Osteoblast (primary cell): ENCODE measurements at regions not wholly inside any gene's neighbourhood (a gene's known extent, or its start where the extent isn't known, plus 50 kb on each side); places are given as distances from the start of the nearest gene placed in this dataset.

Experiments
- DNase-seq: peaks from one replicate; pipeline ENCODE4 v3.0.0; 2011; ENCODE audit warnings: low spot score, mixed read lengths; ENCODE audit not compliant: insufficient read length; ENCODE audit errors: missing footprints
- H2AFZ ChIP-seq: 2 replicates; pipeline ENCODE4 v1.6.0; 2011; ENCODE audit warnings: mild to moderate bottlenecking, low read length
- H3K27ac ChIP-seq: 2 replicates; pipeline ENCODE4 v1.5.1; 2011; ENCODE audit warnings: mild to moderate bottlenecking, low read depth, low read length, moderate library complexity
- H3K27me3 ChIP-seq: 2 replicates; pipeline ENCODE4 v1.6.0; 2012; ENCODE audit warnings: mild to moderate bottlenecking, control low read depth, inconsistent platforms, low read length, moderate library complexity; ENCODE audit not compliant: insufficient read depth
- H3K36me3 ChIP-seq: 2 replicates; pipeline ENCODE4 v1.5.1; 2011; ENCODE audit warnings: mild to moderate bottlenecking, low read length, control low read depth, moderate library complexity; ENCODE audit not compliant: insufficient read depth
- H3K4me1 ChIP-seq: 2 replicates; pipeline ENCODE4 v1.5.1; 2011; ENCODE audit warnings: mild to moderate bottlenecking, low read length, control low read depth, moderate library complexity; ENCODE audit not compliant: insufficient read depth
- H3K4me2 ChIP-seq: 2 replicates; pipeline ENCODE4 v1.6.0; 2011; ENCODE audit warnings: mild to moderate bottlenecking, low read length; ENCODE audit not compliant: insufficient read depth
- H3K4me3 ChIP-seq: fragments of 200-600 bp; sonication (generic); 3 replicates; pipeline ENCODE4 v1.5.1; 2012; ENCODE audit warnings: mild to moderate bottlenecking, low read length, inconsistent platforms; ENCODE audit not compliant: insufficient read depth
- H3K79me2 ChIP-seq: 2 replicates; pipeline ENCODE4 v1.6.0; 2012; ENCODE audit warnings: mild to moderate bottlenecking, low read length, control low read depth, inconsistent platforms; ENCODE audit not compliant: insufficient read depth
- H3K9me3 ChIP-seq: 2 replicates; pipeline ENCODE4 v1.5.1; 2011; ENCODE audit warnings: low read depth, low read length, control low read depth
- H4K20me1 ChIP-seq: 2 replicates; pipeline ENCODE4 v1.6.0; 2012; ENCODE audit warnings: mild to moderate bottlenecking, low read length, control low read depth; ENCODE audit not compliant: insufficient read depth
- CTCF ChIP-seq: IDR thresholded peaks from 2 replicates; pipeline ENCODE4 v1.5.1; 2011; ENCODE audit warnings: mild to moderate bottlenecking, low read depth, low read length, moderate library complexity; ENCODE audit errors: extremely low read depth

GRCh38 chr1:90154711-90155110 lies 159.8 kb downstream of the ZNF326 start:
- H3K36me3 ChIP-seq, result no peaks in the 10 kb centered on the region
- no peaks in the 10 kb centered on the region for H4K20me1 ChIP-seq
- no peaks in the 10 kb centered on the region for H3K9me3 ChIP-seq
- no peak overlapping the region for H3K4me2 ChIP-seq
- H3K4me3 ChIP-seq, result no peak overlapping the region
- TF ChIP-seq CTCF, result no peak
- DNase-seq, result no peak
- H3K27ac ChIP-seq, result no peak overlapping the region
- no peak overlapping the region for H2AFZ ChIP-seq
- H3K4me1 ChIP-seq, result no peaks in the 10 kb centered on the region
- no peaks in the 10 kb centered on the region for H3K27me3 ChIP-seq
- H3K79me2 ChIP-seq, result no peaks in the 10 kb centered on the region

DNA sequence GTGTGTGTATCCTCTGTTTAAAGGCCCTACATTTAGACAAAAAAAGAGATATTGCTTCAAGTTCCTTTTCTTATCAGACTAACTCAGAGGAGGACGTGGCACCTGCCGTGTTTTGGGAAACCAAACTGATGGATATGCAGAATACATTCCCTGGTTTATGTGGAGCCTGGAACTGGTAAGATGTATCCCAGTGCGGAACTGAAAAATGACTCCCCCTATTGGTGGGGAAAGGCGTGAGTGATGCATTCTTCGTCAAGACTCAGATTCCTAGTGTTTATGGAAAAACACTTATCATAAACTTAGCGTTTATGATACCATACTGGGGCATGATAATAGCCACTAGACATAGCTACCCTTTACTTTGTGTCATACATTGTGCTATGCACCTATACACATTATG lies 154.2 kb downstream of the ZNF326 start:
- H2AFZ ChIP-seq, result no peak overlapping the region
- H3K27ac ChIP-seq, result no peak overlapping the region
- no peaks in the 10 kb centered on the region for H3K36me3 ChIP-seq
- H3K9me3 ChIP-seq, result no peaks in the 10 kb centered on the region
- H3K4me1 ChIP-seq, result no peaks in the 10 kb centered on the region
- no peak for TF ChIP-seq CTCF
- no peak overlapping the region for H3K4me3 ChIP-seq
- no peaks in the 10 kb centered on the region for H4K20me1 ChIP-seq
- H3K4me2 ChIP-seq, result no peak overlapping the region
- H3K79me2 ChIP-seq, result no peaks in the 10 kb centered on the region
- H3K27me3 ChIP-seq, result no peaks in the 10 kb centered on the region
- no peak for DNase-seq

GRCh38 chr1:90147093-90147492 lies 152.2 kb downstream of the ZNF326 start:
- Histone ChIP-seq H3K27me3 (no peaks in the 10 kb centered on the region), H3K4me2 (no peak overlapping the region), H2AFZ (no peak overlapping the region), H3K4me3 (no peak overlapping the region), H3K36me3 (no peaks in the 10 kb centered on the region), H3K79me2 (no peaks in the 10 kb centered on the region), H4K20me1 (no peaks in the 10 kb centered on the region), H3K27ac (no peak overlapping the region), H3K9me3 (no peaks in the 10 kb centered on the region), H3K4me1 (no peaks in the 10 kb centered on the region)
- DNase-seq, result no peak
- TF ChIP-seq CTCF, result no peak

GRCh38 chr1:90144820-90145219 lies 149.9 kb downstream of the ZNF326 start:
- no peaks in the 10 kb centered on the region for H4K20me1 ChIP-seq
- H3K79me2 ChIP-seq, result no peaks in the 10 kb centered on the region
- H3K4me2 ChIP-seq, result no peak overlapping the region
- no peak overlapping the region for H3K4me3 ChIP-seq
- DNase-seq, result no peak
- no peak for TF ChIP-seq CTCF
- no peaks in the 10 kb centered on the region for H3K27me3 ChIP-seq
- H3K4me1 ChIP-seq, result no peaks in the 10 kb centered on the region
- H3K36me3 ChIP-seq, result no peaks in the 10 kb centered on the region
- H3K9me3 ChIP-seq, result no peaks in the 10 kb centered on the region
- no peak overlapping the region for H2AFZ ChIP-seq
- H3K27ac ChIP-seq, result no peak overlapping the region
